GM13977 (cell line): ENCODE measurements at regions not wholly inside any gene's neighbourhood (a gene's known extent, or its start where the extent isn't known, plus 50 kb on each side); places are given as distances from the start of the nearest gene placed in this dataset.
A peak's percentile ranks its signal among the peaks of the same experiment; 100 is the strongest.

Source experiments
- DNase-seq: peaks from one replicate; pipeline ENCODE4 v3.0.0; 2012; ENCODE audit warnings: low spot score
- CTCF ChIP-seq: IDR thresholded peaks from 2 replicates; pipeline ENCODE4 v1.5.1; 2012; ENCODE audit warnings: mild to moderate bottlenecking, control low read depth; ENCODE audit not compliant: insufficient read depth; ENCODE audit errors: extremely low read depth, missing control alignments
- in situ Hi-C: fragments of 300-500 bp; cut with MboI; formaldehyde crosslinking; loops from one replicate; pipeline ENCODE4 v1.12.0; 2022; ENCODE audit warnings: low sequenced_read_pairs, low pct_unique_long_range_greater_than_20kb, mixed read lengths, inconsistent platforms; ENCODE audit not compliant: unreplicated experiment

GRCh38 chr1:184221087-184221486 lies 165.7 kb upstream of the C1orf21 start:
- in situ Hi-C loops, result loop anchor here (10.0 kb wide), 1 partner anchor 136 kb away; no protein-coding TSS in a partner anchor
- no peak for TF ChIP-seq CTCF
- no peak for DNase-seq

GRCh38 chr1:184222652-184223052 lies 164.2 kb upstream of the C1orf21 start:
- in situ Hi-C loops, result loop anchor here (10.0 kb wide), 1 partner anchor 138 kb away; no protein-coding TSS in a partner anchor
- DNase-seq, result peak; percentile 67
- TF ChIP-seq CTCF, result peak; percentile 90

- in situ Hi-C loops, result loop anchor here (10.0 kb wide), 1 partner anchor 138 kb away; no protein-coding TSS in a partner anchor
- TF ChIP-seq CTCF, result no peak
Observed at GRCh38 chr1:184223216-184223615, 163.6 kb upstream of the C1orf21 start.

GRCh38 chr1:184225283-184226099 lies 161.3 kb upstream of the C1orf21 start:
- no peak for TF ChIP-seq CTCF
- in situ Hi-C loops, result loop anchor here (10.0 to 25.0 kb wide), 2 partner anchors 141 to 437 kb away; no protein-coding TSS in a partner anchor
- no peak for DNase-seq

More at GRCh38 chr1:184223216-184223615, 163.6 kb upstream of the C1orf21 start:
- DNase-seq, result no peak

GRCh38 chr1:184226100-184226487 lies 160.7 kb upstream of the C1orf21 start:
- DNase-seq, result no peak
- TF ChIP-seq CTCF, result no peak

GRCh38 chr1:184228558-184228957 lies 158.3 kb upstream of the C1orf21 start:
- in situ Hi-C loops, result loop anchor here (10.0 to 25.0 kb wide), 2 partner anchors 144 to 434 kb away; no protein-coding TSS in a partner anchor
- no peak for TF ChIP-seq CTCF
- DNase-seq, result no peak

More at GRCh38 chr1:184226100-184226487, 160.7 kb upstream of the C1orf21 start:
- in situ Hi-C loops, result loop anchor here (10.0 to 25.0 kb wide), 2 partner anchors 141 to 436 kb away; no protein-coding TSS in a partner anchor
